K562 (cell line): ENCODE measurements at regions not wholly inside any gene's neighbourhood (a gene's known extent, or its start where the extent isn't known, plus 50 kb on each side); places are given as distances from the start of the nearest gene placed in this dataset.

Experiments
- ATAC-seq: fragments of 200-7000 bp; cut with Tn5 transposase; 3 replicates; pipeline ENCODE4 v1.9.1; 2020; ENCODE audit warnings: moderate library complexity
- BruUV-seq: library from RNA; stranded (reverse); fragments of 400-500 nt; replicated peaks from 2 replicates; lab custom pipeline; 2021; lab: Mats Ljungman, UMichigan
- CTCF ChIA-PET: fragments of 300-600 bp; formaldehyde crosslinking; extraction: SDS; loops from one replicate; lab custom pipeline; 2021; ENCODE audit warnings: low intra/inter-chr PET ratio; lab: Yijun Ruan, JAX
- POLR2A ChIA-PET: fragments of 300-600, 350-650 bp; sonication (Branson Sonifier 250); formaldehyde crosslinking; extraction: SDS; loops from one replicate; lab custom pipeline; 2021; ENCODE audit warnings: antibody characterized with exemption, inconsistent platforms; lab: Yijun Ruan, JAX
- DNase-seq, 4 experiments: peaks; one replicate each; pipeline versions ENCODE4 v3.0.0 to v3.0.0-alpha.2; 2011 to 2018; ENCODE audit warnings: low spot score in 3 of 4, mixed read lengths in 3 of 4; ENCODE audit errors: extremely low read depth in 1 of 4
- FAIRE-seq: peaks from 2 replicates; lab custom pipeline; 2011; peaks lifted over from hg19 to GRCh38; lab: Jason Lieb, UNC
- H2AFZ ChIP-seq: 2 replicates; pipeline ENCODE4 v1.6.0; 2011; ENCODE audit warnings: low read depth, low read length, control low read depth, inconsistent platforms
- H3K27ac ChIP-seq: fragments of 200-600 bp; 3 replicates; pipeline ENCODE4 v1.8.0; 2011; ENCODE audit warnings: low read depth, mild to moderate bottlenecking, control low read depth, inconsistent platforms, low read length, moderate library complexity, mixed read lengths; ENCODE audit errors: extremely low read depth
- H3K27me3 ChIP-seq, 2 experiments: fragments of 300-600 bp in 1 of 2; 2 replicates in 1 of 2; 3 replicates in 1 of 2; pipeline versions ENCODE4 v1.6.0 to v1.8.0; 2011; ENCODE audit warnings: inconsistent platforms in 2 of 2, low read length in 2 of 2, mild to moderate bottlenecking in 1 of 2, mixed read lengths in 1 of 2, moderate library complexity in 1 of 2; ENCODE audit not compliant: control insufficient read depth in 2 of 2, insufficient read depth in 2 of 2
- H3K36me3 ChIP-seq: fragments of 300-600 bp; 3 replicates; pipeline ENCODE4 v1.8.0; 2011; ENCODE audit warnings: mild to moderate bottlenecking, low read length, inconsistent platforms; ENCODE audit not compliant: control insufficient read depth, insufficient read depth
- H3K4me1 ChIP-seq, 2 experiments: fragments of 200-600 bp in 1 of 2; replicated peaks in 1 of 2; 2 replicates in 1 of 2; 3 replicates in 1 of 2; pipeline versions ENCODE4 v1.5.1 to v1.8.0; 2011; ENCODE audit warnings: inconsistent platforms in 2 of 2, low read length in 2 of 2, mild to moderate bottlenecking in 1 of 2, mixed read lengths in 1 of 2, moderate library complexity in 1 of 2; ENCODE audit not compliant: control insufficient read depth in 2 of 2, insufficient read depth in 2 of 2
- H3K4me2 ChIP-seq: 2 replicates; pipeline ENCODE4 v1.6.1; 2011; ENCODE audit warnings: low read length, control low read depth, inconsistent platforms, mixed read lengths; ENCODE audit not compliant: insufficient read depth
- H3K4me3 ChIP-seq: fragments of 200-600 bp; sonication (generic), shearing (Covaris generic); 2 replicates; pipeline ENCODE4 v1.5.1; 2016; ENCODE audit warnings: control low read depth, inconsistent platforms
- H3K79me2 ChIP-seq: fragments of 200-600 bp; 3 replicates; pipeline ENCODE4 v1.8.0; 2011; ENCODE audit warnings: low read length, inconsistent platforms; ENCODE audit not compliant: control insufficient read depth, insufficient read depth
- H3K9ac ChIP-seq, 2 experiments: 2 replicates each; pipeline versions ENCODE4 v1.6.0 to v1.6.1; 2011; ENCODE audit warnings: low read depth in 2 of 2, low read length in 2 of 2, control low read depth in 1 of 2, inconsistent platforms in 1 of 2, mild to moderate bottlenecking in 1 of 2, mixed read lengths in 1 of 2; ENCODE audit not compliant: insufficient read depth in 1 of 2
- H3K9me1 ChIP-seq: one replicate; pipeline ENCODE4 v1.6.0; 2011; ENCODE audit warnings: inconsistent platforms, mild to moderate bottlenecking, low read length, moderate library complexity; ENCODE audit not compliant: control insufficient read depth, insufficient read depth
- H3K9me3 ChIP-seq: replicated peaks from 2 replicates; pipeline ENCODE4 v1.5.1; 2011; ENCODE audit warnings: low read depth, low read length, inconsistent platforms; ENCODE audit not compliant: control insufficient read depth, insufficient read depth
- H4K20me1 ChIP-seq: replicated peaks from 2 replicates; pipeline ENCODE4 v1.6.1; 2011; ENCODE audit warnings: low read length, inconsistent platforms, mixed read lengths; ENCODE audit not compliant: control insufficient read depth, insufficient read depth
- CCNT2 ChIP-seq: IDR thresholded peaks from 2 replicates; pipeline ENCODE4 v1.6.1; 2011; ENCODE audit warnings: borderline replicate concordance, low read depth, mild to moderate bottlenecking, moderate library complexity, mixed read lengths, low read length; ENCODE audit not compliant: insufficient read length; ENCODE audit errors: extremely low read depth
- CEBPB ChIP-seq: fragments of 450-650 bp; IDR thresholded peaks from 2 replicates; pipeline ENCODE4 v1.6.1; 2016; ENCODE audit warnings: missing genetic modification characterization, missing compliant biosample characterization
- CREB3 ChIP-seq: fragments of 450-650 bp; conservative IDR thresholded peaks from 2 replicates; pipeline ENCODE4 v1.6.1; 2016; ENCODE audit warnings: missing genetic modification characterization, low read depth, mild to moderate bottlenecking, missing compliant biosample characterization, moderate library complexity
- GMEB1 ChIP-seq: fragments of 250-450 bp; sonication (Bioruptor Pico); IDR thresholded peaks from 2 replicates; pipeline ENCODE4 v1.4.0; 2020; ENCODE audit warnings: mild to moderate bottlenecking
- HMGXB4 ChIP-seq: sonication (generic); formaldehyde crosslinking; IDR thresholded peaks from 2 replicates; pipeline ENCODE4 v1.8.1; 2023; ENCODE audit warnings: mild to moderate bottlenecking, missing genetic modification reagents
- KLF10 ChIP-seq: fragments of 250-450 bp; sonication (Bioruptor Pico); IDR thresholded peaks from 2 replicates; pipeline ENCODE4 v1.6.1; 2021; ENCODE audit warnings: matching md5 sums
- MEF2D ChIP-seq: conservative IDR thresholded peaks from 2 replicates; pipeline ENCODE4 v1.6.1; 2016; ENCODE audit warnings: low read depth, missing genetic modification characterization, missing compliant biosample characterization
- SMAD4 ChIP-seq: fragments of 250-450 bp; sonication (Bioruptor Pico); conservative IDR thresholded peaks from 2 replicates; pipeline ENCODE4 v1.8.0; 2021; ENCODE audit warnings: inconsistent platforms, mild to moderate bottlenecking, moderate library complexity
- TRIM28 ChIP-seq: fragments of 450-650 bp; IDR thresholded peaks from 2 replicates; pipeline ENCODE4 v1.6.1; 2017
- ZBTB8A ChIP-seq: fragments of 450-650 bp; IDR thresholded peaks from 2 replicates; pipeline ENCODE4 v1.6.1; 2018; ENCODE audit warnings: mild to moderate bottlenecking, moderate library complexity; ENCODE audit not compliant: partially characterized antibody
- ZNF280B ChIP-seq: fragments of 250-450 bp; sonication (Bioruptor Pico); IDR thresholded peaks from 2 replicates; pipeline ENCODE4 v1.5.1; 2021; ENCODE audit warnings: mild to moderate bottlenecking
- ZNF431 ChIP-seq: sonication (generic); formaldehyde crosslinking; IDR thresholded peaks from 2 replicates; pipeline ENCODE4 v1.8.0; 2022; ENCODE audit warnings: mild to moderate bottlenecking, missing genetic modification reagents
- WGBS: fragments of 100-300 bp; shearing (Covaris generic); methylation state at CpG from one replicate; pipeline ENCODE4 v1.1.6; 2016; ENCODE audit warnings: low coverage, mixed read lengths; ENCODE audit not compliant: insufficient coverage; ENCODE audit errors: missing lambda C conversion rate; 5-methylcytosine and 5-hydroxymethylcytosine counted together
- in situ Hi-C: fragments of 300-500 bp; cut with MboI; formaldehyde crosslinking; loops from 4 replicates; pipeline ENCODE4 v1.15.0; 2018; ENCODE audit warnings: inconsistent platforms, mixed read lengths
- intact Hi-C: fragments of 100-400 bp; cut with micrococcal nuclease; formaldehyde crosslinking; loops from 2 replicates; pipeline ENCODE4 v1.14.2; 2022

- H3K36me3 ChIP-seq, result no peaks in the 10 kb centered on the region
- no peak overlapping the region for H3K9ac ChIP-seq
- H3K4me1 ChIP-seq, result no peaks in the 10 kb centered on the region
- no peaks in the 10 kb centered on the region for H3K9me1 ChIP-seq
- H3K27ac ChIP-seq, result no peak overlapping the region
- no peaks in the 10 kb centered on the region for H4K20me1 ChIP-seq
- WGBS, result 0% methylated on average over 5 of the region's 10 CpGs
- no peak overlapping the region for H3K4me3 ChIP-seq
- no peaks in the 10 kb centered on the region for H3K79me2 ChIP-seq
- in situ Hi-C loops (no loop called here), intact Hi-C loops (no loop called here)
- BruUV-seq, result no TSS peak
- H3K27me3 ChIP-seq, result peaks cover 22 to 25% of the 10 kb centered on the region in 2 experiments; a peak in 4 of 5 replicates
- TF ChIP-seq TRIM28 (no peak), HMGXB4 (CRISPR knock-in tag) (no peak), GMEB1 (CRISPR knock-in tag) (no peak), ZNF280B (CRISPR knock-in tag) (no peak), ZNF431 (CRISPR knock-in tag) (no peak), KLF10 (CRISPR knock-in tag) (no peak), SMAD4 (CRISPR knock-in tag) (no peak), CCNT2 (no peak), CREB3 (no peak), CEBPB (no peak), ZBTB8A (no peak), MEF2D (no peak)
- FAIRE-seq (no peak), DNase-seq (no peak), ATAC-seq (no peak)
- no peaks in the 10 kb centered on the region for H3K9me3 ChIP-seq
- POLR2A ChIA-PET, result interaction anchor here (0.6 to 1.1 kb wide), 3 partner anchors 9 to 15 kb away, joined by 3 read pairs; no protein-coding TSS in a partner anchor
- H2AFZ ChIP-seq, result no peak overlapping the region
- no peak overlapping the region for H3K4me2 ChIP-seq
- CTCF ChIA-PET, result interaction anchor here (0.9 kb wide), 1 partner anchor 11 kb away, joined by 3 read pairs; no protein-coding TSS in a partner anchor
Measured at GRCh38 chr2:65700004-65700651, 267.7 kb upstream of the SPRED2 start.
